Effector memory CD4-positive, alpha-beta T cell (primary cell): ENCODE measurements at regions not wholly inside any gene's neighbourhood (a gene's known extent, or its start where the extent isn't known, plus 50 kb on each side); places are given as distances from the start of the nearest gene placed in this dataset.
"Not testable (repeated sequence)": the region's sequence is repeated elsewhere in the genome, so short reads cannot be mapped to it uniquely, and the experiment has no call there.

Experiments used
- DNase-seq, 3 donors: peaks; one replicate each; pipeline ENCODE4 v3.0.0-alpha.2; 2020
- H3K27ac ChIP-seq: 2 replicates; pipeline ENCODE4 v1.7.0; 2013; ENCODE audit warnings: mild to moderate bottlenecking, low read length, moderate library complexity; ENCODE audit not compliant: insufficient read depth, poor library complexity, severe bottlenecking
- H3K27me3 ChIP-seq: replicated peaks from 2 replicates; pipeline ENCODE4 v1.7.0; 2013; ENCODE audit warnings: mild to moderate bottlenecking, low read length; ENCODE audit not compliant: insufficient read depth, control insufficient read depth, poor library complexity, severe bottlenecking
- H3K36me3 ChIP-seq: 2 replicates; pipeline ENCODE4 v1.7.0; 2013; ENCODE audit warnings: mild to moderate bottlenecking, low read length, moderate library complexity; ENCODE audit not compliant: control insufficient read depth, insufficient read depth
- H3K4me1 ChIP-seq: 2 replicates; pipeline ENCODE4 v1.7.0; 2013; ENCODE audit warnings: low read length, mild to moderate bottlenecking; ENCODE audit not compliant: control insufficient read depth, insufficient read depth, poor library complexity, severe bottlenecking
- H3K4me3 ChIP-seq: 2 replicates; pipeline ENCODE4 v1.7.0; 2013; ENCODE audit warnings: low read length, low read depth, mild to moderate bottlenecking; ENCODE audit not compliant: insufficient read depth, poor library complexity, severe bottlenecking
- H3K9me3 ChIP-seq: 2 replicates; pipeline ENCODE4 v1.7.0; 2013; ENCODE audit warnings: mild to moderate bottlenecking, low read length, moderate library complexity; ENCODE audit not compliant: control insufficient read depth

DNA sequence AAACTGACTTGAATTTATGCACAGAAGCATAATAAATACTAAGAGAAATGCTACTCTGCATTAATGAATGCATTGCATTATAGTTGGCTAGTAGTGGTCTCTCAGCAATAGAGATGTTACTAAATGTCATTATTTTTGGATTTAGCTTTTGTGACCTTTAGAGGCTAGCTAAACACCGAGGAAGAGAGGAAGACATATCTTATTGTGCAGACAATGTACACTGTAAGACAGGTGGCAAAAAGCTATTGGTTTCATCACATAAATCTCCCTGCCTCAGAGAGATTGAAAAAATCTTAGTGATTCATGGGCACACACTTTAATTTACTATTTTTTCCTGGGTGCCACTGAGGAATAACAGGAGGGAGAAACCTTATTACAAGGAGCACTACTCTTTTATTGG is 435.9 kb downstream of the TMEM232 start:
- no peak for DNase-seq
- Histone ChIP-seq H3K9me3 (no peaks in the 10 kb centered on the region), H3K4me1 (no peaks in the 10 kb centered on the region), H3K36me3 (no peaks in the 10 kb centered on the region), H3K27me3 (no peaks in the 10 kb centered on the region), H3K4me3 (no peak overlapping the region), H3K27ac (no peak overlapping the region)

DNA sequence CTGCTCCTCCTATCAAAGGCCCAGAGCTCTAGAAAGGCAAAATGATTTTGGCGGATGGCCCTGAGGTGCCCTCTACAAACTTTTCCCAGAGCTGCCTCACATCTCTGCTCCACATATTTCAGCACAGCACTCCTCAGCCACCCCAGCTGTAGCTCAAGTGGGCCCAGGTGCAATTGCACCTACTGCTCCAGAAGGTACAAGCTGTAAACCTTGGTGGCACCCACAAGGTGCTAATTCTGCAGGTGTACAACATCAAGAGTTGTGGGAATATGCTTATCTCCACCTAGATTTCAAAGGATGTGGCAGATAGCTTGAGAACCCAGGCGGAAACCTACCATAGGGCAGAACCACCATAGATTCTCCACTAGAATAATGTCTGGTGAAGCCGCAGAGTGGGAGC is 432.2 kb downstream of the TMEM232 start:
- H3K27ac ChIP-seq = no peak overlapping the region
- no peak overlapping the region for H3K4me3 ChIP-seq
- no peaks in the 10 kb centered on the region for H3K4me1 ChIP-seq
- no peaks in the 10 kb centered on the region for H3K36me3 ChIP-seq
- DNase-seq = no peak
- no peaks in the 10 kb centered on the region for H3K9me3 ChIP-seq
- H3K27me3 ChIP-seq = no peaks in the 10 kb centered on the region

DNA sequence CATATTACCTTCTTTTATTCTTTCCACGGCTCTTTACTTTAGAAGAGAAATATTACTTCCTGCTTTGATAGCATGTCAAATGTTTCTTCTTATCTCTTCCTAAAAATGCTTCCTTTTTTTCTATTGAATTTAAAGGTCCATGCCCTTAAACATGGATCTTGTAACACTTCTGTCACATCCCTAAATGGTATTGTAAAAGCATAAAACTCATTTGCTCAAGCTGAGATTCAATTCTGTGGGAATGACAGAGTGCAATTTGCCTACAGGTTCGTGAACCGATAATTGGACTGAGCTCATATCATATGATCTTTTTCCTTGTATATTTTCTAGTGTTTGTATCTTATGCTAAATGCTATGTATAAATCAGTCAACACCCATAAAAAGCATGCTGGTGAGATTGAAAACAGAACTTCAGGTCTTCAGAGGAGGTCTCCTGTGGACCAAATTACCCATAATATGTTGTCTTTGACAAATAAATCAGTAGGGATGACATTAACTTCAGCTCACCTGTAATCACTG is 429.3 kb downstream of the TMEM232 start:
- Histone ChIP-seq H3K4me3 (no peak overlapping the region), H3K27ac (no peak overlapping the region), H3K36me3 (no peaks in the 10 kb centered on the region), H3K9me3 (no peaks in the 10 kb centered on the region), H3K4me1 (no peaks in the 10 kb centered on the region), H3K27me3 (no peaks in the 10 kb centered on the region)
- no peak for DNase-seq

DNA sequence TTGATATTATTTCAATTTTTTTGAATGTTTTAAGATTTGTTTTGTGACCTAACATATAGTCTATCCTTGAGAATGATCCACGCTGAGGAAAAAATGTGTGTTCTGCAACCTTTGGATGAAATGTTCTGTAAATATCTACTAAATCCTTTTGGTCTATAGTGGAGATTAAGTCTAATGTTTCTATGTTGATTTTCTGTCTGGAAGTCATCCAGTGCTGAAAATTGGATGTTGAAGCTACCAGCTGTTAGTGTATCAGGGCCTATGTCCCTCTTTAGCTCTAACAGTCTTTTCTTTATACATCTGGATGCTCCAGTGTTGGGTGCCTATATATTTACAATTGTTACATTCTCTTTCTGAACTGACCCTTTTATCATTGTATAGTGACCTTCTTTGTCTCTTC is 422.3 kb downstream of the TMEM232 start:
- Histone ChIP-seq H3K27ac (no peak overlapping the region), H3K9me3 (no peaks in the 10 kb centered on the region), H3K4me3 (no peak overlapping the region), H3K27me3 (no peaks in the 10 kb centered on the region), H3K36me3 (no peaks in the 10 kb centered on the region), H3K4me1 (no peaks in the 10 kb centered on the region)
- no peak for DNase-seq

DNA sequence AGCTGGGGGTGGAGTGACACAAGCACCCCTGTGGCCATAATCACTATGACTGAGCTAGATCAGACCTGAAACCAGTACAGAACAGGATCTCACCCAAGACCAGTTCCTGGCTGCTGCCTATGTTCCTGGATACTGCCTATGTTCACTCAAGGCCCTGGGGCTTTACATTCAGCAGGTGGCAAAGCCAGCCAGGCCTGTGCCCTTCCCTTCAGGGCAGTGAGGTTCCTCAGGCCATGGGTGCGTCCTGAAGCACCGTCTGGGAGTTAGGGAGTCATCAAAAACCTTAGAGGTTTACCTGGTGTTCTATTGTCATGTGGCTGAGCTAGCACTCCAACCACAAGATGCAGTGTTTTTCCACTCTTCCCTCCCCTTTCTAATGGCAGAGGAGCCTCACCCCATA is 419.8 kb downstream of the TMEM232 start:
- H3K36me3 ChIP-seq = no peaks in the 10 kb centered on the region
- no peak overlapping the region for H3K27ac ChIP-seq
- H3K4me3 ChIP-seq = no peak overlapping the region
- H3K27me3 ChIP-seq = no peaks in the 10 kb centered on the region
- no peak for DNase-seq
- no peaks in the 10 kb centered on the region for H3K4me1 ChIP-seq
- H3K9me3 ChIP-seq = no peaks in the 10 kb centered on the region

DNA sequence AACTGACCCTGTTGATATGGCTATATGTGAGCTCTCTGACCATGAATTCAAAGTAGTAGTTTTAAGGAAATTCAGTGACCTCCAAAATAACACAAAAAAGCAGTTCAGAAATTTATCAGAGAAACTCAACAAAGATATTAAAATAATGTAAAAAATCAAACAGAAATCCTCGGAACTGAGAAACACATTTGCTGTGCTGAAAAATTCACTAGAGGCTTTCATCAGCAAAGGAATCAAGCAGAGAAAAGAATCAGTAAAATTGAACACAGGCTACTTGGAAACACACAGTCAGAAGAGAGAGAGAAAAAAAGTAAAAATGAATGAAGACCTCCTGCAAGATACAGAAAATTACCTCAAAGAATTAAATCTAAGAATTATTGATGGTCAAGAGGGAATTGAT is 417.2 kb downstream of the TMEM232 start:
- Histone ChIP-seq H3K27me3 (no peaks in the 10 kb centered on the region), H3K4me1 (no peaks in the 10 kb centered on the region), H3K27ac (no peak overlapping the region), H3K4me3 (no peak overlapping the region), H3K36me3 (no peaks in the 10 kb centered on the region), H3K9me3 (no peaks in the 10 kb centered on the region)
- no peak for DNase-seq

DNA sequence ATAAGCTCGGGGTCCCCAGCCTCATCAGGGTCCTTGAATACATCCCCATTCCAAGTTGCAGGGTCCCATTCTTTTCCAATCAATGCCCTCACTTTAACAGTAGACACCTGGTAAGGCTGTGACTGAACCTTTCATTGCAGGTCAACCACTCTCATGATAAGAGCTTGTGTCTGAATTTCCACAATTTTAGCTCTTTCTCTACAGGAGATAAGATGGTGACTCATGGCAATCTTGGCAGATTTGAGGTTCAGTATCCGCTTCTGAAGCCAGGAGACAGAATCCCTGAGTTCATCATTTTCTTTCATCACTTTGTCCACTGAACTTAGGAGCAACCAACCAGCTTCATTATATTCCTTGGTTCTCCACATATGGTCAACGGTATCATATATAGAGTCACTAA is 409.9 kb downstream of the TMEM232 start:
- DNase-seq, H3K27me3 ChIP-seq, H3K4me1 ChIP-seq, H3K9me3 ChIP-seq, H3K36me3 ChIP-seq, H3K27ac ChIP-seq, H3K4me3 ChIP-seq: not testable (repeated sequence)

DNA sequence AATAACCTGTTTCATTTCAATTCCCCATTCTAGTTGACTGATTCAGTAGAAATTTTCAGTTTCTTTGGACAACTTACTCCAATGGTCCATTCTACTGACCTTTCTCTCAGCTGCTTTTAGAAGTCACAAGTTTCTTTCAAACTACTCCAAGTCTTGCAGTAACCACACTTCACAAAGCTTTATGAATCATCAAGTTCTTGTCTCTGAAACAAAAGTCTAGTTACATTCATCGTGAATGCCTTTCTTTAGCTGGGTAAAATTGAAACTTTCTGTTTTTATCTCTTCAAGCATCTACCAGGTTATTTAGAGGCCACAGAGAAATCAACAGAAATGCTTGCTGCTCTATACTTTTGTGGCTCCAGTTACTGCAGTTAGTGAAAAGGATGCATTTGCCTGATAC is 405.4 kb downstream of the TMEM232 start:
- Histone ChIP-seq H3K36me3 (no peaks in the 10 kb centered on the region), H3K4me1 (no peaks in the 10 kb centered on the region), H3K4me3 (no peak overlapping the region), H3K27me3 (no peaks in the 10 kb centered on the region), H3K9me3 (no peaks in the 10 kb centered on the region), H3K27ac (no peak overlapping the region)
- DNase-seq = no peak

DNA sequence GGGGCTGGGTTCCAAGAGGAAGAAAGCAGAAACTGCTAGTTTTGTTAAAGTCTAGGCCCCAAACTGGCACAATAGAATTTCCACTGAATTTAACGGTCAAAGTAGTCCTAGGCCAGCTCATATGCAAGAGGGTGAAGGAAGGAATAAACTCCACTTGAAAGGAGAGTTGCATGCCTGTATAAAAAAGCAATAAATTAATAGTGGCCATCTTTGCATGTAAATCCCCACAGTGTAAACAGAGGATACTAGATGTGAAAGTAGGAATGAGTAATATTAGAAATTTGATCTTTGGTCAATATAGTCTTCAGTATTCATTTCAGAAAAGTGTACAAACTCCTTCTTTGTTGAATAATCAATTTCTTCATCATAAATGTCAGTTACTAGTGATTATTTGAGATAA is 403.1 kb downstream of the TMEM232 start:
- no peaks in the 10 kb centered on the region for H3K36me3 ChIP-seq
- H3K4me1 ChIP-seq = no peaks in the 10 kb centered on the region
- H3K27me3 ChIP-seq = no peaks in the 10 kb centered on the region
- no peak for DNase-seq
- H3K9me3 ChIP-seq = no peaks in the 10 kb centered on the region
- no peak overlapping the region for H3K27ac ChIP-seq
- no peak overlapping the region for H3K4me3 ChIP-seq

DNA sequence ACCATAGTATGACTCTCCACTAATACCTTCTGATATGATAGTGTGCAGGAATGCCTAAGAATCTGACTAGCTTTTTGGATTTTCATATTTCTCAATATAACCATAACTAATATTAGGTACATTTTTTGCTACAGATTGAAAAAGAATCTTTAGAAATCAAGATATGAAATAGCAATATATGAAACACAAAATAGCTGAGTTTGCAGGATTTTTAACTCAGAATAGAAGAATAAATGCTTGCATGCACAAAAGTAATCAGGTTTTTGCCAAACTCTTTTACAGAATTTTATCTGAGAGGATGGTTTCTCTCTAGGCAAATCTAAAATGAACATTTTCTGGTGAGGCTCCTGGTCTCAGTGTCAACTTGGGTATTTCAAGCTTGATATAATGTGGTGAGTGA is 402.6 kb downstream of the TMEM232 start:
- Histone ChIP-seq H3K27ac (no peak overlapping the region), H3K27me3 (no peaks in the 10 kb centered on the region), H3K36me3 (no peaks in the 10 kb centered on the region), H3K9me3 (no peaks in the 10 kb centered on the region), H3K4me3 (no peak overlapping the region), H3K4me1 (no peaks in the 10 kb centered on the region)
- DNase-seq = no peak

DNA sequence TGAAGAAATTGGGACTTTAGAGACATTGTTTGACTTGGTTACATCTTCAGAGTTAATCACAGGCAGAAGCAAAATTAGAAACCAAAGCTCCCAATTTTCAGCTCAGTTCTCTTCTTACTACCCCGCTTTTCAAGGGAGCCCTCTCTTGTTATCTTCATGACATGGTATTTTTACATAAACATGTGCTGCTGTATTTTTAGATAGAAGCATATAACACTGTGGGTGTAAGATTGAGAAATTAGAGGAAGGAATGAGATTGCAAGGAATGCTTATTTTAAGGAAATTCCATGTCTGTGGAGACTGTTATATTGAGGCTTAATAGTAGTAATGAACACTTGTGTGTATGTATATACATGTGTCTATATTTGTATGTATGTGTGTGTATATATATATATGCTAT is 401.6 kb downstream of the TMEM232 start:
- Histone ChIP-seq H3K36me3 (no peaks in the 10 kb centered on the region), H3K27ac (no peak overlapping the region), H3K9me3 (no peaks in the 10 kb centered on the region), H3K27me3 (no peaks in the 10 kb centered on the region), H3K4me1 (no peaks in the 10 kb centered on the region), H3K4me3 (no peak overlapping the region)
- no peak for DNase-seq
